ENCODE measurements at regions not wholly inside any gene's neighbourhood (a gene's known extent, or its start where the extent isn't known, plus 50 kb on each side); places are given as distances from the start of the nearest gene placed in this dataset.

GRCh38 chr14:22012452-22012851, 338.8 kb upstream of the OR4E1 start:
- TF ChIP-seq L3MBTL2 (conservative IDR thresholded peaks at IDR 0.05) (no peak), ARNT (IDR thresholded peaks at IDR 0.05) (no peak), FOXA1 (IDR thresholded peaks at IDR 0.05) (no peak)

Data from HEK293T (cell line).